HG02642 (cell line): ENCODE measurements at regions not wholly inside any gene's neighbourhood (a gene's known extent, or its start where the extent isn't known, plus 50 kb on each side); places are given as distances from the start of the nearest gene placed in this dataset.

Source experiments
- ATAC-seq: cut with Tn5 transposase; IDR thresholded peaks from one replicate; pipeline ENCODE4 v1.9.1; 2021; ENCODE audit warnings: mild to moderate bottlenecking; ENCODE audit not compliant: unreplicated experiment, poor library complexity

DNA sequence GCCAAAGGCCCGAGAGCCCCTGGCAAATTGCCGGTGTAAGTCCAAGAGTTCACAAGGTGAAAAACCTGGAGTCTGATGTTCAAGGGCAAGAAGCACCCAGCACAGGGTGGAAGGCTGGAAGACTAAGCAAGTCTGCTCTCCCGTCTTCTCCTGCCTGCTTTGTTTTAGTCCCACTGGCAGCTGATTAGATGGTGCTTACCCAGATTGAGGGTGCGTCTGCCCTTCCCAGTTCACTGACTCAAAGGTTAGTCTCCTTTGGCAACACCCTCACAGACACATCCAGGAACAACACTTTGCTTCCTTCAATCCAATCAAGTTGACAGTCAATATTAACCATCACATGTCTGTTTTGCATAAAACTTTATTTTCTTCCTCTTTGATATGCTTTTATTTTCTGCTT is 157.4 kb downstream of the HS3ST1 start:
- ATAC-seq, result no peak

DNA sequence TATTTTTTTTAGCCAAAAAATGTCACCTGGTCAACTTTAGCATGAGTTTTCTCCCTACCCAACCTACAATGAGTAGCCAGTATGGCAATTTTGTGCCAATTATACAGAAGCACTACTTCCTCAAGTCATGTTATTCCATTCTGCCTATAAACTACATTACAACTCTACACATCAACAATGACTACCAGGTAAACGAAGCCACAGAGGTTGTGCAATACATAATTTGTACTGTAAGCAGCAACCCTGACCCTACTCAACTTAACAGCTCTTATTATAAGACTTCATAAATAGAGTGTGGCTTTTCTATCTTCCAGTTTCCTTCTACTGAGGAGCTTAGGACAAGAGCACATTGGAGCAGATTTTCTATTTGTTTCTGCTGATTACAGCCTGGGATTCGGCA is 160.5 kb downstream of the HS3ST1 start:
- ATAC-seq, result no peak

DNA sequence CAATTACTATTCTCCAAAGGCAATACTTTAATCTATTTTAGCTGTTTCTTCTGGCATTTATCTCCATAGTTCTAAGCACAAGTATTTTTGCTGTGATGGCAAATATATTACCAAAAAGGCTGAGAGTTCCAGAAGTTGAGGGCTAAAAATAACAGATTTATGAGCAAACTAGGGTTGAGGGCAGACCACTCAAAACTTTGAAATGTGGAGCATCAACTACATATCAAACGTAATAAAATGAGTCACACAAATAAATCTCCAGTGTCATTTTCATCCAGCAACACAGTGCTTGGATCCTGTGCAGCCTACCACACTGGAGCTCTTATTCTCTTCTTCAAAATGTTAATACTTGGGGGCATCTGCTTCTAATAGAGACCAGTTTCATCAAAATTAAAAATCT is 163.9 kb downstream of the HS3ST1 start:
- no peak for ATAC-seq

DNA sequence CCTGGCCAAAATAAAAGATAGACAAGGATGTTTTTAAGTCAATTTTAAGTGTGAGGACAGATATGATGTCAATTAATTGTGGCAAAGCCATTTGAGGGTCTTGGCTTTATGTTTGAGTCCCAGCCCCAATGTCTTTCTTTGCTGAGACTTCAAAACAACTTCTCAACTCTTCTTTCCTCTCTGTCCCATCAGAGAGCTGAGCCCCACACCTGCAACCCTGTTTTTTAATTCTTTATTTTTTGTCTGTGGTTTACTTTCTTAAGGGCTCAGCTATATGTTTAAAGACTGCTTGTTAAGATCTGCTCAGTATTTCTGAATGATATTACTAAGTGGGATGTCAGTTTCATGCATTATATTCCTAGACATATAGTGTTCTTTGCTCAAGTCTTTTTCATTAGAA is 164.3 kb downstream of the HS3ST1 start:
- ATAC-seq, result no peak

DNA sequence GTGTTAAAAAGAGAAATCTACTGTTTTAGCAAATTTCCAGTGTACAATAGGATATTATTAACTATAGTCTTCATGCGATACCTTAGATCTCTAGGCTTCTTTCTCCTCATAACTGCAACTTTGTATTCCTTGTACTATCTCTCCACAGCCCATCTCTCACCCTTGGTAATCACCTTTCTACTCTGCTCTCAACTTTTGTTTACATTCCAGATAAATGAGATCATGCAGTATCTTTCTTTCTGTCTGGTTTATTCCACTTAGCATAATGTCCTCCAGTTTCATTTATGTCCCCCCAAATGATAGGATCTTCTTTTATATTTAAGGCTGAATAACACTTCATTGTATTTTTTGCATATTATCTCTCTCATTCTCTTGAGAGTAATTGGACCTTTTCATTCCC is 165.5 kb downstream of the HS3ST1 start:
- no peak for ATAC-seq

DNA sequence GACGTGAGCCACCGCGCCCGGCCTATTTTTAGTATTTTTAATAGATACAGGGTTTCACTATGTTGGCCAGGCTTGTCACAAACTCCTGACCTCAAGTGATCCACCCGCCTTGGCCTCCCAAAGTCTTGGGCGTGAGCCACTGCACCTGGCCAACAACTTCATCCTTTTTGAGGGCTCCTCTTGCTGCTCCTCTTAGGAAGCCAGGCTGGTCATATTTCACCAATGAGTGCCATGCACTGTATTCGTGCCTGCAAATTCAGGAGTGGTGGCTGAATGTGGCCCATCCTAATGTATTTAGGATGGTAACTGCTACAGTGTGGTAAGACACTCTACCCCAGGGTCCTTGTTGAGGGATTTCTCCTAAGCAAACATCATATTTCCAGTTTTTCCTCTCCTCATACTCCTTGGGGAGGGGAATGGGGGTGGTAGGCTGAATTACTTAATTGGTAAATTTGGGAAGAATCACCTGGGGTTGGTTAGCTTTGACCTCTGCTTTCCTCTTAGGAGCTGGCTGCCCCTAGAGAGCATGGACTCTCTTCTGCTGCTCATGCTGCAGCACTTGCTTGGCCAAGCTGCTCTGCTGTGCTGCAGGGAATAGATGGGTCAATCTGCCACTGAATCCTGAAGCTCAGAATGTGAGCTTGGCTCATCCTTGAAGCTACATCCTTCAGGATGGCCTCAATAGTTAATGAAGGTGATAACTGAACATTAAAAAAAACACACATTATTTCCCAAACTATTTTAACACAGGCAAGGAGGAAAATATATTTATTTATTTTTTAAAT is 167.4 kb downstream of the HS3ST1 start:
- ATAC-seq, result no peak

DNA sequence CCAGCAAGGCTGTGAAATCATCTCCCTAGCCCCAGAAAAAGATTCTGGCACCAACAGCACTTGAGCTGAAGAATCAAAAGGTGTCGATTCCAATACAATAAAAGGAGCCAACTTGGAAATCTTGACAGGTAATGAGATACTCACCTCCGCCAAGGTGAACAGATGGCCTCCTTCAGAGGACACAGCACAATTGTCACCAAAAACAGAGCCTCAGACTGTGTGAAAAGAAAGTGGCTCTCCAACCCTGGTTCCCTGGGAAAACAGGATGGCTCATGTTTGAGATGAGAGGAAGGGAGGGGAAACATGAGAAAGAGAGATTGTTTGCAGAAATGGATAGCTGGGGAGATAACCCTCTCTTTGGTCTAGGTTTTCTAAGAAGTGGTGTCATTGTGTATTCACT is 168.9 kb downstream of the HS3ST1 start:
- no peak for ATAC-seq

DNA sequence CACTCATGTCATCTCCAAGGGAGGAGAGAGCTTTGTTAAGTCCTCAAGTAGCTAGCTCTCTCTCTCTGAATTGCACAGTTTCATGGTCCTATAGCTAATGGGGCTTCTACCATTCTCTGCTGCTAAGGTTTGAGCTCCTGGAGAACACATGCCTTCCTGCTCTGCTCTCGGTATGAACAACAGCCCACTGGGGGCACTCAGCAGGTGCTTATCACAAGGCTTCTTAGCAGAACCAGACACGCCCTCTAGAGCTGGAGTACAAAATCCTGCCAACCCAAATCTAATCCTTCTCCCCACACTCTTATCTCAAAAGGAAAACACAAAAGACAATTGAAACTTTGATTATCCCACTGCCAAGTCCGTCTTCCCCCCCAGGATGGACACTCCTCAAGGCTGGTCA is 176.5 kb downstream of the HS3ST1 start:
- ATAC-seq, result peak; percentile 50

DNA sequence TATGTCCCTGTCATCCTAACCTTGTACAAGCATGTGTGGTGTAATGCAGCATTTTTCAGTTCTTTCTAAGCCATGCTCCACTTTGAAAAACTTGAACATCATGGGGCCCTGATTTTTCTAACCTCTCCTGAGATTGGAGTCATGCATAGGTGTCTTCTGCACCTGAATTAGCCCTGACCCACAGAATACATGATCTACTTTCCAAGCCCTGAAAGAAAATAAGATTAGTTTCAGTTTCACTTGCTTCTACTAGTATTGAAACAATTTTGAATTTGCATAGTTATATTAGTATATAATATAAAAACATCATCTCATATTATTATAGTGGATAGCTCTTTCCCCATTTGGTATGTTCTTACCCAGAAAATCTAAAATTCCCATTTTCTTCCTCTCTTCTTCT is 178.2 kb downstream of the HS3ST1 start:
- no peak for ATAC-seq

DNA sequence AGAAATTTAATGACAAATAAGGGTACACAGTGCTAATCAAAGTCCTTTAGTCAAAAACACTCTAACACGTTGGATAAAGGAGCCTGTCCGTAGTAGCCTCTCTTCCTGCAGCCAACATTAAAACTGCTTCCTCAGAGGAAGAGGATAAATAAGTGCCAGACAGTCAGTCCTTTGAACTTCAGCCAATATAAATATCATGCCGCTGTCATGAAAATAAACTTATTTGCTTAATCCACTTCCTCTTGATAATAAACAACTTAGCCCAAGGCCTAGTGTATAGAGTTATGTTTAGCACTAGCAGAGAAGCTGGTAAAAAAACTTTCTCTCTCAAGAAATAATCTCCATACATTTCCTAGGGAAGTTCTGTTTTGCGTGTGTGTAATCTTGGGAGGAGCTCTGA is 196.7 kb downstream of the HS3ST1 start:
- ATAC-seq, result no peak

DNA sequence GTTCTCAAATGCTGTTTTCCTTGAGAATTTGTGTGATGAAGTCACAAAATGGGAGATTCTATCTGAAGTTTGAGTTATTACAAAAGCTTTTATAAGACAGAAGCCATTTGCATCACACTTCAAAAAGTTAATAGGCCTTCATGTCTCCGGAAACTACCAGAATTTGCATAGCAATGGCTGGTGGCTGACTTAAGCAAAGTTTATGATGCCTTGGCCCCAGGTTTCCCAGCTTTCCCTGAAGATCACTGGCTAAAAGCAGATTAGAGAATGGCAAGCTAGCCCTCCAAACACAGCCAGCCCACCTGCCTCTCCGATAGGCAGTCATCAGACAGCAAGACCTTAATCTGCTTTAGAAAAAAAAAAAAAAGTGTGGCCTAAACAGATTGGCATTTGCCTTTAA is 197.8 kb downstream of the HS3ST1 start:
- ATAC-seq, result no peak

DNA sequence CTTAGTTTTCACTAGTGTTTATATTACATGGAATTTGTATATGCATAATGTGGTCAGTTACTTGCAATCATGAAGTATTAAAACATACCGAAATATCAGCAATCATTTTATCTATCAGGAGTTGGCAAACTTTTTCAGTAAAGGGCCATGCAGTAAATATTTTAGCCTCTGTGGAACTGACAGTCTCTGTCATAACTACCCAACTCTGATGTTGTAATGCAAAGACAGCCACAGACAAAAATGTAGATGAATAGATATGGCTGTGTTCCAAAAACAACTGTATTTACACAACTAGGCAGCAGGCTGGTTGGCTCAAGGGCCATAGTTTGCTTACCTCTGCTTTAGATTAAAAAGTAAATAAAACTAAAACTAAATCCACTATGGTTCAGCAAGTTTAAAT is 200.2 kb downstream of the HS3ST1 start:
- ATAC-seq, result no peak

DNA sequence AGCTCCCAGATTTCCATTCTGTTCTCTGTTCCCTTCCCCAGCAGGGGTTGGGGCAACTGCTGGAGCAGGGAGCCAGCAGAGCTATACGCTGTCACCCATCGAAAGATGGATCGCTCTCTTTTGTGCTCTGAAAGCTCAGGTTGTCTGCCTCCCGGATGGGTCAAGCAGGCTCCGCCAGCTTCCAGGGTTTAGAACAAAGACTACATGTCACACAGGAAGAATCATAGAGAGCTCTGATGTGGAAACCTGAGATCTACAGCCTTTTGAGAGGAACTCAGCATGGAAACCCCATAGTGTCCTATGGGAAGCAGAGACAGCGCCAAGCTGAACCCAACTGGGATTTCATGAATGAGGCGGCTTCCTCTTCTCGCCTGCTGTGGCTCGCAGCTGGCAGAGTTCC is 205.4 kb downstream of the HS3ST1 start:
- ATAC-seq, result no peak

DNA sequence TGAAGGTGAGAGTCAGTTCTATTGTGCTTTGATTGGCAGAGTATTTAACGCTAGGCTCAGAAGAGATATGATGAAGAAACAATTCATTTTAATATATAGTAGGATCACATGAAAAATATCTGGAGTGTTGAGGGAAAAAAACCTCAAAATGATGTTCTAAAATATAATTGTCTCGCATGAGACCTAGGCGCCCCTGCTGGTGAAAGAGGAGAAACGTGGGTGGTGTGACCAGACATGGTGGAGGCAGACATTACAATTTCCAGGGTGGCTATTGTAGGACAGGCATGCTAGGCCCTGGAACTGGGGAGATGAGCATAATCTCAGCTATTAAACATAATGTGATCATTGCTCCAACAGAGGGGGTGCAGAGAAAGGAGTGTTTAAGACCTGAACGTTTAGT is 210.0 kb downstream of the HS3ST1 start:
- no peak for ATAC-seq

DNA sequence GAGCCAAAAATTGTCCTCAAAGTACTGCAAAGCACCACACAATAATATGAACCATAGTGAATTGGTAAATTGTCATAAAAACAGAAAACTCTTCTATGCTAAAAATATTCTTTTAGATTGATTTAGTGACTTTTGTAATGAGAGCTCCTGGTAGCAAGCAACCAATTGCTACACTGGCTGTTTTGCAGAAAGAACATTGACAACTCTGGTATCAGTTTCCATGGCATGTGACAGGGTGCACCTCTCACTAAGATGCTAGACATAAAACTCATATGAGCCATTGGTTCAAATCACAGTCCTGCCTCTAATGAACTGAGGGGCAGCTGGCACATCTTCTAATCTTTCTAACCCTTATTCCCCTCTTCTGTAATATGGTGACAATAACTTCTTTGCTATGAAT is 212.2 kb downstream of the HS3ST1 start:
- no peak for ATAC-seq

DNA sequence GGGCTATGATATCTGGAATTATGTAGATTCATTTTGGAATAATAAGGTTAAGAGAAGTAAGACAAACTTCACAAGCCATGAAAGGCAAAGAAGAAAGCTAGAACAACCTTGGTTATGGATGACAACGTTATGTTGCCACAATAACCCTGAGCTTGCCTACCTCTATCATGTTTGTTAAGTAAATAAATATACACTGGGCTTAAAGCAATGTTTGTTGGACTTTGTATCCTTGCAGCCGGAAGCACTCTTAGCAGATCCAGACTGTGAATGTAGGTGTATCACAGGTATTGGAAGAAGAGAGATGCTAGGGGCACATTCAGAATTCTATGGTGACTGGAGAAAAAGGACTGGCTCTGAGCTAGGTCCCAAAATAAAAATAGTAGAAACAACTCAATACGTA is 214.4 kb downstream of the HS3ST1 start:
- no peak for ATAC-seq

DNA sequence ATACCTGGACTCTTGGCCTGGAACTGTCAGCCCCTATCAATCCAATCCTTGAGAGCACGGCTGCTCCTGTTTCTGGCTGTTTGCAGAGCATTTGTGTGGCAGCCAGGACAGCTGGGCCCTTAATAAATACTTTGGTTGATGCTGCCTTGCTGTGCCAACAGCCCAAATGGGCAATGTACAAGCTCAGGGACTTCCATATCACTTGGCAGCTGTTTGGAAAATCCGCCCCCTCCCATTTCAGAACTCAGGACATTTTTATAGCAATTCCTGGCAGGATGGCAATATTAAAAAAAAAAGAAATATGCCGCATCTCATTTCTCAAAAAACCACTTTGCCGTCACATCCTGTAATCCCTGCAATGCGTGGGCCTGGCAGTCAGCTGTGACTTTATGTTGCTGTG is 218.9 kb downstream of the HS3ST1 start:
- ATAC-seq, result no peak

DNA sequence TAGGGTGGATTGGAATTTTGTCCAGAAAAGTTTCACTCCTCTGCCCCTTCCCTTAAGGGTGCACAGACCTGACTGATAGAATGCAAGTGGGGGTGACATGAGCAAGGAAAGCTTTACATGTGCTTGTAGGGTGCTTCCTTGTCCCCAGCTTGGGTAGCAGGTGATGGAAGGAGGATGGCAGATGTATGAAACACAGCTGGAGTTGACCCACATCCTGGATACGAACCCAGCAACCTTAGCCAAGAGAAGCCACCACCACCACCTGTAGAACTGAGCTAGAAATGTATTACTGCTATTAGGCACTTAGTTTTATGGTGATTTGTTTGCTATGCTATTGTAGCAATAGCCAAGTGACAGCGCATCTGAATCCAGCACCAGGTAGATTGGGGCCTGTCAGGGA is 227.4 kb downstream of the HS3ST1 start:
- no peak for ATAC-seq

DNA sequence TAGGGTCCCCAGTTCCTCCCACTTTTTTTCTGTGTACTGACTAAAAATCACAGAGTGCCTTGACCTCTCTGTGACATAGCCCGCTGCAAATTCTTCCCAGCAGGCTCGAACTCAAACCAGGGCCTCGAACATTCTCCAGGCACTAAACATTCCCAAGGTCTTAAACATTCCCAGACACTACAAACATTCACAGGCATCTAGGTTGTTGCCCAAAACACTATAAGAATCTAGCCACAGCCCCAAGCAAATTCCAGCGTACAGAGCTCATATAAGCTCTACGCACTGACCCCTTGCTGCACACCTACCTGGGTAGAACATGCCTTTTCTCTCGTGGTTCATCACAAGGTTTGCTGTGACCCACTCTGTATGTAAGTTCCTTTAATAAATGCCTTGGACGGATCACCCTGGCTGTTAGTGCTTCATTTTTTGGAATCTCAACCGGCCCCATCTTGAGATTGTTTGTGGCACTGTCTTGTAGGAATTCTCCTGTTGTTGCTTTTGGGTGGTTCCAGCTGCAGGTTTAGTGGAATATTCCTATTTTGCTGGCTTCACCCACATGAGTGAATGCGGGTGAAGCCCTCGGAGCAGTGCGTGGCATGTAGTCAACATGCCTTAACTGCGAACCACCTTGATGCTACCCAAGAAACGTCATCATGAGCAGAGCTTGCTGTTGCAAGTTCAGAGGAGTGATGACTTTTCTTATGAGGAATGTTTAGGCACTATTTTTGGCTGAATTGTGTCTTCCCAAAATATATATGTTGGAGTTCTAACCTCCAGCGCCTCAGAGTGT is 230.0 kb downstream of the HS3ST1 start:
- ATAC-seq, result no peak

DNA sequence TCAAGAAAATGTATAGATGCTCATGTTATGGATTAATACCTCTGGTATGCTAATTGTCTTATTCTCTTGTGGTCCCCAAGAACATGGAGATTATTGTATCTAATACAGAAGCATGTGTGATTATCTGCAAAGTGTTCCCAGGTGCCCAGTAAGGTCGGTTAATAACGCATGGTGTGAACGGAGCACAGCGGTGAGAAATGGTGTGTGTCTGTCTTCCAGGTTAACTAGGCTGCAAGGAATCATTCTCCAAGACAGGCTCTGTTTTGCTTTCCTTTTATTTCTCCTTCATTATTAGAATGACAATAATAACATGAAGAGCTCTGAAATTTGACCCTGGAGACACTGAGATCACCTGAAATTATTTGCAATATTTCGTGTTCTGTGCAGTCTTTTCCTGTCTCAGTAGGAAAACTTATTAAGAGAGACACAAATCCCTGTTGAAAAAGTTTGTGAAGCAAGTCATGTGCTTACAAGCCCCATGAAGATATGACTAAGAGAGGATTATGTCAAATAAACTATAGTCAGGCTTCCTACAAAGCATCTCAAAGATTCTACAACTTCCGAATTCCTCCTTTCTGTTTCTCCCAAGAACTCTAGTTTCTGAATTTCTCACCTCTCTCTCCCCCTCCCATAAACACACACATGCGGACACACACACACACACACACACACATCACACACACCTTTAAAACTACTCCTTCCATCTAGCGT is 230.9 kb downstream of the HS3ST1 start:
- ATAC-seq, result no peak

DNA sequence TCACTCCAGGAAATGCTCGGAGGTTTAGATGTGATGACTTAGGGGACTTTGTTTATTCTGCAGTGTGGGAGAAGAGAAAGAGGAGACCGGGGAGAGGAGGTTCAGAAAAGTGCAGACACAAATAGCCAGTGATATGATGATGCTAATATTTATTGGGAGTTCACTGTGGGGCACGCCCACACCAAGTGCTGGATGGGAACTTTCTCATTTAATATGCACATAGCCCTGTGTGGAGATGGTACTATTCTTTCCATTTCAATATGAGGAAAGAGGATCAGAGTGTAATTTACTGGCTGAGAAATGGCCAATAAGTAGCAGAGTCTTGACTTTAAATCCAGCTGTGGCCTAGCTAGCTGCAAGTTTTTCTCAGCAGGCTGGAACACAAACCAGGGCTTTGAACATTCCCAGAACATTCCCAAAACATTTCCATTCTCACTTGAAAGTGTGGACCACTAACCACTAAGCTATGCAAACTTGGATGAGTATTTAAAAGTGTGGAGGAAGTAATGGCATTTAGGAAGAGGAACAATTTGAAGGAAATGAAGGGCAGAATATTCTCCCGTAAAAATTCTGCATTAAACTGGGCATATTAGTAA is 231.7 kb downstream of the HS3ST1 start:
- ATAC-seq, result no peak
